ENCODE measurements at regions not wholly inside any gene's neighbourhood (a gene's known extent, or its start where the extent isn't known, plus 50 kb on each side); places are given as distances from the start of the nearest gene placed in this dataset.

DNA sequence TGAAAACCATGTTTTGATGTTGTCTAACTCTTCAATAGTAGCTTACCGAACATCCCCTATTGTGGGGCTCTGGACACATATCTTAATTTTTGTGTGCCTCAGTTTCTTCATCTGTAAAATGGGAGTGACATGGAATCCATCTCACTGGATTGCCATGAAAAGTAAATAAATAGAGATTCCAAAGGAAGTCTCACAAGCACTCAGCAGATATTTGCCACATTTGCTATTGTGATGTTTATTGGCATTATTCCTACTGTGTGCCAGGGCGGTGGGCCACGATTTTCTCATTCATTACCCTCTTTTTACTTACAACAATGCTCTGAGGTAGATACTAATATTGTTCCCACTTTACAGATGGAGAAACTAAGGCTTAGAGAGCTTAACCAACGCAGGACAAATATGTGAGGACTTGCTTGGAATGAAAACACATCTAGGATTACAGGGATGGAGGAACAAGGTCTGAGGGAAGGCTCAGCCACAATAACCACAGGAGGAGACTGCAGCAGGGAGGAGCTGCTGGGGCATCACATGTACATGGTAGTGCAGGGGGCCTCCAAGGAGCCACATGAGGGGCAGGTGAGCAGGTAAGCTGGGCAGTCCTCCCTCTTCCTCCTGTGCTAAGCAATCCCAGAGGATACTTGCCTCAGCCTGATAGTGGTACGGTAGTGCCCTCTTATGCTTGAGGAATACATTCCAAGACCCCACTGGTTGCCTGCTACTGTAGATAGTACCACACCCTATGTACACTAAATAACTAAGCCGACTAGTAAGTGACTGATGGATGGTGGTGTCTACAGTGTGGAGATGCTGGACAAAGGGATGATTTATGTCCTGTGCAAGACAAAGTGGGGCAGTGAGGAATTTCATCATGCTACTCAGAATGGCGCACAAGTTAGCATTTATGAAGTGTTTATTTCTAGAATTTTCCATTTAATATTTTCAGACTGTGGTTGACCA, 176.9 kb downstream of the FOXA2 start:
- no peak for DNase-seq
- TF ChIP-seq GATA1 (IDR thresholded peaks at IDR 0.05; ENCODE audit: low read depth, low read length) = no peak
- no peak for TF ChIP-seq POLR2A (IDR thresholded peaks at IDR 0.05; ENCODE audit: low read length)

DNA sequence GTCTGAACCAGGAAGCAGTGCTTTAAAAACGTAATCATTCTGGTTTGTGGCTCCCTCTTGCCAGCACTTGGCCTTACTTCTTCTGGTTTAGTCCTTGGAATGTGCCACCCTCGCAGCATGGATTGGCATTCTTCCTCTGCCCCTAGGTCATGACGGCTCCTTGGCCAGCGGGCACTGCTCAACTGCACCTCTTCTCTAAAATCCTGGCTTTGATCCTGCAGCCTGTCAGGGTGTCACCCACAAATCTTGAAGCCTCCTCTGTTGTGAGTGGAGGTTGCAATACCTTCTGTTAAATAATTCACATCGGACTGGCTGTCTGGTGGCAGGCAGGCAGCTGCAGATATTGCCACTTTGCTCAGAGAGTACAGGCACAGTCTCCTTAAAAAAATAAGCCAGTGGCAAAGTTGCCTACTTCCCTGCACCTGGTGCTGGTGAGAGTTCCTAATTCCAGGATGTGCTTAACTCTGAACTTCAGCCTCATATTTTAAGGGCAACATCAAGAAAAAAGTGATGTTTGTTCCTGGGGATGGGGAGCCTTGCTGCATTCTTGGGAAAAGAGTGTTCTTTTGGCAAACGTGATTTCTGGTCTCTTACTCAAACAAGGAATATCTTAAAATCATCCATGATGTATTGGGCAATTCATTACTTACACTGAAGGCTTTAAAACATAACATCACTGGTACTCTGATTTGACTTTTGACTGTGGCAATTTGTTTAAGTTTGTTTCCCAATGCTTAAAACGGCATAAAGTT, 179.8 kb downstream of the FOXA2 start:
- no peak for DNase-seq
- no peak for TF ChIP-seq GATA1 (IDR thresholded peaks at IDR 0.05; ENCODE audit: low read depth, low read length)
- no peak for TF ChIP-seq POLR2A (IDR thresholded peaks at IDR 0.05; ENCODE audit: low read length)

- no peak for TF ChIP-seq GATA1 (IDR thresholded peaks at IDR 0.05; ENCODE audit: low read depth, low read length)
- TF ChIP-seq POLR2A (IDR thresholded peaks at IDR 0.05; ENCODE audit: low read length) = no peak
- no peak for DNase-seq
Observed at GRCh38 chr20:22403632-22404361, 180.6 kb downstream of the FOXA2 start.

- DNase-seq = no peak
- no peak for TF ChIP-seq POLR2A (IDR thresholded peaks at IDR 0.05; ENCODE audit: low read length)
- no peak for TF ChIP-seq GATA1 (IDR thresholded peaks at IDR 0.05; ENCODE audit: low read depth, low read length)
Observed at GRCh38 chr20:22403022-22403631, 181.2 kb downstream of the FOXA2 start.

GRCh38 chr20:22402550-22402949, 181.8 kb downstream of the FOXA2 start:
- no peak for DNase-seq
- TF ChIP-seq POLR2A (IDR thresholded peaks at IDR 0.05; ENCODE audit: low read length) (no peak), GATA1 (IDR thresholded peaks at IDR 0.05; ENCODE audit: low read depth, low read length) (no peak)

DNA sequence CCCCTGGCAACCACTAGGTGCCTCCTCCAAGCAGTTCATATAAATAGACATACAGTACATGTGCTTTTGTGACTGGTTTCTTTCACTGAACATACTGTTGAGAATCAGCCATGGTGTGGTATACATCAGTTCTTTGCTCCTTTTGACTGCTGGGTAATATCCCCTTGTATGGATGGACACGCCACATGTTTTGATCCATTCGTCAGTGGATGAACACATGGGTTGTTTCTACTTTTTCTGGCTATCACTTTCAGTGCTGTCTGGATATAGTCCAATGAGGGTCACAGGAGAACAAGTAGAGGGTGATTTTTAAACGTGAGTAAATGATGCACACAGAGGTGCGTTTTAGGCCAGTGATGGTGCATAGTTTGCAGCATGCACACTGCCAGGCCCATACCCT, 183.9 kb downstream of the FOXA2 start:
- DNase-seq = no peak
- TF ChIP-seq POLR2A (IDR thresholded peaks at IDR 0.05; ENCODE audit: low read length) (no peak), GATA1 (IDR thresholded peaks at IDR 0.05; ENCODE audit: low read depth, low read length) (no peak)

- TF ChIP-seq POLR2A (IDR thresholded peaks at IDR 0.05; ENCODE audit: low read length) (no peak), GATA1 (IDR thresholded peaks at IDR 0.05; ENCODE audit: low read depth, low read length) (no peak)
- no peak for DNase-seq
Observed at GRCh38 chr20:22394583-22394982, 189.8 kb downstream of the FOXA2 start.

GRCh38 chr20:22390543-22390903, 193.8 kb downstream of the FOXA2 start:
- no peak for DNase-seq
- no peak for TF ChIP-seq GATA1 (IDR thresholded peaks at IDR 0.05; ENCODE audit: low read depth, low read length)
- no peak for TF ChIP-seq POLR2A (IDR thresholded peaks at IDR 0.05; ENCODE audit: low read length)

DNA sequence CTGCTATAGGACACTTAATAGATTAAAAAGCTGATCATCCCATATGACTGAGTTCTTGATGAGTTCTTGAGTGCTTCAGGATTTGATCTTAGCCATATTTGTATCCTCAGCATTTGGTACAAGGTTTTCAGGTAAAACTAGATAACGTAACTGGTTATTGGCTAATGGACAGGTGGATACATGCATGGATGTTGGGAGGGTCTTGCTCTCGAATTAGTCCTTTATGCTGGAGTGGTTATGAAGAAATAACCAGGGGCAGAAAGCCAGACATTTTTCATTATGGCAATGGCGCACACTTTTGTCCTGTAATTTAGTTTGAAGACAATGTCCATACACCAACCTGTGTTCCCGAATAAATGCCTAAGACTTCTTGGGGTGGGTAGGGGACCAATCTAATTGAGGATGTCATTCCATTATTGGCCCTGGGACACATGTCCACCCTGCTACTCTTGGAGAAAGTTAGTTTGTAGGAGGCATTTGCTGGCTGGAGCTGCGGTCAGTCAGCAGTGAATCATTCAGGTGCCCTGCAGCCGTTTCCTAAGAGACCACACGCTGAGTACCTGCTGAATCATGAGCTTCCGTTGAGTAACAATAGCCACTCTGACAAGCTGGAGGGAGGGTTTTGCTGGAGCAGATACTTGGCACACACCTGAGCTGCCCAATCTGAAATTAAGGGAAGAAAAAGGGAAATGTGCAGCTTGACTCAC, 194.4 kb downstream of the FOXA2 start:
- TF ChIP-seq GATA1 (IDR thresholded peaks at IDR 0.05; ENCODE audit: low read depth, low read length) (no peak), POLR2A (IDR thresholded peaks at IDR 0.05; ENCODE audit: low read length) (no peak)
- DNase-seq = no peak

- no peak for TF ChIP-seq GATA1 (IDR thresholded peaks at IDR 0.05; ENCODE audit: low read depth, low read length)
- no peak for TF ChIP-seq POLR2A (IDR thresholded peaks at IDR 0.05; ENCODE audit: low read length)
- DNase-seq = no peak
Observed at GRCh38 chr20:22387452-22387851, 196.9 kb downstream of the FOXA2 start.

DNA sequence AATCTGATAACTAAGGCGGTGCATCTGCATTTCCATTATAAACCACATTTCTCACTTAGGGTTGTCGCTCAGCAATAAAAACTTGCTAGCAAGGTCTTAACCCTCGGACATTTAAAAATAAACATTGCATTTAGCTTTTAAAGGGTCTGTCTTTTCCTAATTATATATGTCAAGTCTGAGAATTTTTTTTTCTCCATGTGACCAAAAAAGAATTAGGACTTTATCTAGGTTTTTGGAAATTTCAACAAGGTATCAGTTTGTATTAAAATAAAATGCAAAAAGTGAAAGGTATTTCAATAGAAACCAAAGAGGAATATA, 198.1 kb downstream of the FOXA2 start:
- TF ChIP-seq POLR2A (IDR thresholded peaks at IDR 0.05; ENCODE audit: low read length) = no peak
- TF ChIP-seq GATA1 (IDR thresholded peaks at IDR 0.05; ENCODE audit: low read depth, low read length) = no peak
- DNase-seq = no peak

GRCh38 chr20:22385602-22386305, 198.6 kb downstream of the FOXA2 start:
- TF ChIP-seq POLR2A (IDR thresholded peaks at IDR 0.05; ENCODE audit: low read length) = no peak
- TF ChIP-seq GATA1 (IDR thresholded peaks at IDR 0.05; ENCODE audit: low read depth, low read length) = no peak
- no peak for DNase-seq

GRCh38 chr20:22384978-22385377, 199.4 kb downstream of the FOXA2 start:
- no peak for DNase-seq
- TF ChIP-seq POLR2A (IDR thresholded peaks at IDR 0.05; ENCODE audit: low read length) (no peak), GATA1 (IDR thresholded peaks at IDR 0.05; ENCODE audit: low read depth, low read length) (no peak)

All from erythroblast (primary cell).